ENCODE measurements at regions not wholly inside any gene's neighbourhood (a gene's known extent, or its start where the extent isn't known, plus 50 kb on each side); places are given as distances from the start of the nearest gene placed in this dataset.

DNA sequence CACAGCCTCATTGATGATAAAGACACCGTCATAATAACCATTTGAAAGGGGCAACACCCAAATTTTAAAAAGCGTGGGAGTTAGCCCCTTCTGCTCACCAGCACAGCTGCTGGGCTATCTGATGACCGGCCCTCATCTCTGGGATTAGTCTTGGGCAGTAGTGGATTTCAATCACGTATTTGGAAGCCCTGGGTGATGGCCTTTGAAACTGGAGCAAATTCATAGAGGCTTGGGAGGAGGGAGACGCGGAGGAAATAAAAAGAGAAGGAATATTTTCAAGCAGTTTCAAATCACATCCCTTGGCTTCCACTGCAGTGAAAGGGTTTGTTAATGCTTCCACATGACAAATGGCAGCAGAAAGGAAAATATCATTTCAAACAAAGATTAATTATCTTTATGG is 357.8 kb downstream of the ZNF516 start:
- TF ChIP-seq SP1 (CRISPR knock-in tag; IDR thresholded peaks at IDR 0.05) (no peak), YBX1 (IDR thresholded peaks at IDR 0.05) (no peak), DNMT1 (IDR thresholded peaks at IDR 0.05) (no peak), PPARD (CRISPR knock-in tag; IDR thresholded peaks at IDR 0.05) (no peak), ZNF561 (CRISPR knock-in tag; conservative IDR thresholded peaks at IDR 0.05) (no peak), PHB (CRISPR knock-in tag; IDR thresholded peaks at IDR 0.05) (no peak), SMC3 (conservative IDR thresholded peaks at IDR 0.05; ENCODE audit: insufficient read depth, low read depth, low read length) (no peak), ZNF408 (CRISPR knock-in tag; IDR thresholded peaks at IDR 0.05; ENCODE audit: low read depth) (no peak), FOXM1 (IDR thresholded peaks at IDR 0.05; ENCODE audit: low read depth) (no peak), FOXM1 (CRISPR knock-in tag; IDR thresholded peaks at IDR 0.05; ENCODE audit: low read depth) (no peak), SREBF1 (IDR thresholded peaks at IDR 0.05; ENCODE audit: borderline replicate concordance, low read depth, low read length) (no peak), TAF15 (IDR thresholded peaks at IDR 0.05; ENCODE audit: low read depth, low read length) (no peak), MLLT1 (IDR thresholded peaks at IDR 0.05) (no peak), MIER1 (IDR thresholded peaks at IDR 0.05; ENCODE audit: low read depth) (no peak), CBFB (CRISPR knock-in tag; IDR thresholded peaks at IDR 0.05) (no peak)
- no peaks in the 10 kb centered on the region for H3K36me3 ChIP-seq (ENCODE audit: control insufficient read depth, insufficient read depth, low read length)
- no peaks in the 10 kb centered on the region for H3K27me3 ChIP-seq (ENCODE audit: control insufficient read depth in 2 of 2, insufficient read depth in 2 of 2, low read length in 2 of 2)
- H3K27ac ChIP-seq (ENCODE audit: extremely low read depth, low read depth, low read length) = no peak overlapping the region
- no peak for DNase-seq (ENCODE audit: extremely low read depth in 1 of 4, low spot score in 3 of 4)
- in situ Hi-C loops (cut with MboI) = no loop called here
- H3K4me1 ChIP-seq (replicated peaks in 1 of 2; ENCODE audit: control insufficient read depth in 2 of 2, insufficient read depth in 2 of 2, low read length in 2 of 2) = no peaks in the 10 kb centered on the region
- H3K9me1 ChIP-seq (ENCODE audit: control insufficient read depth, insufficient read depth, low read length) = no peaks in the 10 kb centered on the region
- H4K20me1 ChIP-seq (replicated peaks; ENCODE audit: control insufficient read depth, insufficient read depth, low read length) = no peaks in the 10 kb centered on the region
- ATAC-seq = no peak
- no peak for FAIRE-seq
- no TSS peak for BruUV-seq (replicated peaks)
- no peak overlapping the region for H3K4me3 ChIP-seq
- CTCF ChIA-PET (ENCODE audit: low intra/inter-chr PET ratio) = no interaction called here
- no peaks in the 10 kb centered on the region for H3K9me3 ChIP-seq (replicated peaks; ENCODE audit: control insufficient read depth, insufficient read depth, low read depth, low read length)
- intact Hi-C loops (cut with micrococcal nuclease) = no loop called here
- H3K4me2 ChIP-seq (ENCODE audit: insufficient read depth, low read length) = no peak overlapping the region
- POLR2A ChIA-PET = no interaction called here
- no peak overlapping the region for H3K9ac ChIP-seq (ENCODE audit: insufficient read depth in 1 of 2, low read depth in 2 of 2, low read length in 2 of 2)
- no peak overlapping the region for H2AFZ ChIP-seq (ENCODE audit: low read depth, low read length)
- no peaks in the 10 kb centered on the region for H3K79me2 ChIP-seq (ENCODE audit: control insufficient read depth, insufficient read depth, low read length)
- 0% methylated on average over 5 of the region's 6 CpGs for WGBS (ENCODE audit: insufficient coverage, low coverage, missing lambda C conversion rate)

Measured in K562 (cell line).